ENCODE measurements at regions not wholly inside any gene's neighbourhood (a gene's known extent, or its start where the extent isn't known, plus 50 kb on each side); places are given as distances from the start of the nearest gene placed in this dataset.
A peak's percentile ranks its signal among the peaks of the same experiment; 100 is the strongest.

DNA sequence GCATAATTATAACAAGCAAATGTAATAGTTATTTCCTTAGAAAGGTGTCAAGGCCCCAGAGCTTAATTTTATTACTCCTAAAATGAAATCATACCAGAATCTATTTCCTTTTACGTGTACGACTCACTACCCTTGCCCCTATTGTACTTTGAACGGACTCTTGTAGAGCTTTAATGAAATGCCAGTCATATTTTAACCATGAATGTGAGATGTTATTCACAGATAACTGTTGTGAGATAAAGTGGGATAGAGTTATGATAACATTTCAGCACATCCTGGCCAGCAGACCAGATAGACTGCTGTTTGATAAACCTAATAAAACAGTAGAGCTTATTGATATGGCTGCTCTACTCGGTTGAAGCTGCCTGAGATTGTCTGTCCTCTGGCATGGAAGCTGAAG is 500.8 kb upstream of the PBX1 start:
- ChIA-PET CTCF (no interaction called here), POLR2A (no interaction called here)
- H3K4me3 Mint-ChIP-seq, result no peak overlapping the region

DNA sequence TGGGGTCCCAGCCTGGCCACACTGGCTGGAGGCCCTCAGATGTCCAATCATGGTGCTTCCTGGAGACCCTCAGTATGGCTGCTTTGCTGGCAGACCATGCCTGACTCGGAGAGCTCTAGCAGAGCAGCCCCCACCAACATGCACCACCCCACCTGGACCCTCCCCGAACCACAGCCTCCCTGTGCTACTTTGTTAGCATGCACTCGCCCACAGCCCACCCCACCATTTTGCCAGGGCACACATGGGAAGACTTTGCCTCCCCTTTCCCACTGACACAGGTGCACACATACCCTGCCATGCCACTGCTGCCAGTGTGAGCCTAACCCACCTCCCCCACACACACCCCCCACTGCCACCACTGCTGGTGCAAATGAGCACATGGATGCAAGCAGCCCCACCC is 497.5 kb upstream of the PBX1 start:
- Mint-ChIP-seq H3K4me1 (ENCODE audit: low read depth) (no peaks in the 10 kb centered on the region), H3K4me3 (no peak overlapping the region), H3K36me3 (no peaks in the 10 kb centered on the region), H3K27ac (no peak overlapping the region), H3K9me3 (peaks cover 10% of the 10 kb centered on the region), H3K27me3 (no peaks in the 10 kb centered on the region)
- intact Hi-C loops (cut with micrococcal nuclease), result no loop called here
- ChIA-PET CTCF (no interaction called here), POLR2A (no interaction called here)
- DNase-seq, result no peak

More for the DNA sequence above, 500.8 kb upstream of the PBX1 start:
- peaks cover 14% of the 10 kb centered on the region for H3K9me3 Mint-ChIP-seq
- DNase-seq, result no peak
- no peak overlapping the region for H3K27ac Mint-ChIP-seq
- H3K36me3 Mint-ChIP-seq, result no peaks in the 10 kb centered on the region
- intact Hi-C loops (cut with micrococcal nuclease), result no loop called here
- no peaks in the 10 kb centered on the region for H3K27me3 Mint-ChIP-seq
- H3K4me1 Mint-ChIP-seq (ENCODE audit: low read depth), result no peaks in the 10 kb centered on the region

DNA sequence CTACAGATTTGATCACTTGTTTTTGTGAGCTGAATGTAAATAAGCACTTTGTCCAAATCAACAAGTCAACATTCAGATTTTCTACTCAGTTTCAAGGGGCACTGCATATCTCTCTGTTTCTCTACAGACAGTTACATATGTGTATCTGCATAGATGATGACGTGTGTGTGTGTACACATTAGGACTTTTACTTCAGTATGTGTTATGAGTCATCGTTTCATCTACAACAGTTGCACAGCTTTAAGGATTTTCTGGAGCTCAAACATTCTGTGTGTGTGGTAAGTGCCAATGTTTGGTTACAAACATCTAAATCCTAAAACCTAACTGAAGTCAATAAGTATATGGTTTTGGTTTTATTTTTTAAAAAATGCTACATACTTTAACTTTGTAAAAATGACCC is 494.5 kb upstream of the PBX1 start:
- Mint-ChIP-seq H3K4me3 (no peak overlapping the region), H3K4me1 (ENCODE audit: low read depth) (no peaks in the 10 kb centered on the region), H3K27me3 (no peaks in the 10 kb centered on the region), H3K9me3 (peaks cover 15% of the 10 kb centered on the region), H3K36me3 (no peaks in the 10 kb centered on the region), H3K27ac (no peak overlapping the region)
- DNase-seq, result no peak
- POLR2A ChIA-PET, result no interaction called here
- intact Hi-C loops (cut with micrococcal nuclease), result no loop called here
- CTCF ChIA-PET, result no interaction called here

DNA sequence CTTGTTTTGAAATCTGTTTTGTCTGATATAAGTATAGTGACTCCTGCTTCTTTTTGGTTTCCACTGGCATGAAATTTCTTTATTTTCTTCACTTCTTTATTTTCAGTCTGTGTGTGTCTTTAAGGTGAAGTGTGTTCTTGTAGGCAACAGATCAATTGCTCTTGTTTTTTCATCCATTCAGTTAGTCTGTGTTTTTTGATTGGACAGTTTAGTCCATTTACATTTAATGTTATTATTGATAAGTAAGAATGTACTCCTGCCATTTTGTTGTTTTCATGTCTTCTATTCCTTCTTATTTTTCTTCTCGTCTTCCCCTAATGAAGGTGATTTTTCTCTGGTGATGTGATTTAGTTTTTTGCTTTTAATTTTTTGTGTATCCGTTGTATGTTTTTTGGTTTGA is 487.7 kb upstream of the PBX1 start:
- no peak overlapping the region for H3K4me3 Mint-ChIP-seq
- H3K27ac Mint-ChIP-seq, result no peak overlapping the region

DNA sequence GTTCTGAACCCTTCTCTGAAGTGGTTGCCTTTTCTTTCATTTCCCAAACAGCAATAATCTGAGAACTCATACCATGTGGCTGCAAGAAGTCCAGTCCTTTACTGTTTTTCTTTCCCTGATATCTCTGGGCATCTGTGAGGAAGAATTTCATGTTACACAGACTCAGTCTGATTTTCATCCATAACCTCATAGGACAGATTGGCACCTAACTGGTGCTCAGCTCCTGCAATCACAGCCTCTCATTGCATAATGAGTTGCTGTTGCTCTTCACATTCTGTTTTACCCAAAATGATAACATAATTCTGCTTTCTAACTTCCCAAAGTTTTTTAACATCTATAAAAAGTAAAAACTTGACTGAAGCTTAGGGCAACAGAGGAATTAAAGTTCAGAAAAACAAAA is 472.2 kb upstream of the PBX1 start:
- no peak overlapping the region for H3K4me3 Mint-ChIP-seq
- intact Hi-C loops (cut with micrococcal nuclease), result no loop called here
- peaks cover 36% of the 10 kb centered on the region for H3K9me3 Mint-ChIP-seq
- ChIA-PET POLR2A (no interaction called here), CTCF (no interaction called here)
- H3K27me3 Mint-ChIP-seq, result no peaks in the 10 kb centered on the region
- H3K27ac Mint-ChIP-seq, result no peak overlapping the region
- DNase-seq, result no peak
- no peaks in the 10 kb centered on the region for H3K36me3 Mint-ChIP-seq
- H3K4me1 Mint-ChIP-seq (ENCODE audit: low read depth), result no peaks in the 10 kb centered on the region

More for the DNA sequence above, 487.7 kb upstream of the PBX1 start:
- ChIA-PET CTCF (no interaction called here), POLR2A (no interaction called here)
- Mint-ChIP-seq H3K4me1 (ENCODE audit: low read depth) (no peaks in the 10 kb centered on the region), H3K9me3 (peaks cover 39% of the 10 kb centered on the region), H3K27me3 (no peaks in the 10 kb centered on the region), H3K36me3 (no peaks in the 10 kb centered on the region)
- intact Hi-C loops (cut with micrococcal nuclease), result no loop called here
- DNase-seq, result no peak

DNA sequence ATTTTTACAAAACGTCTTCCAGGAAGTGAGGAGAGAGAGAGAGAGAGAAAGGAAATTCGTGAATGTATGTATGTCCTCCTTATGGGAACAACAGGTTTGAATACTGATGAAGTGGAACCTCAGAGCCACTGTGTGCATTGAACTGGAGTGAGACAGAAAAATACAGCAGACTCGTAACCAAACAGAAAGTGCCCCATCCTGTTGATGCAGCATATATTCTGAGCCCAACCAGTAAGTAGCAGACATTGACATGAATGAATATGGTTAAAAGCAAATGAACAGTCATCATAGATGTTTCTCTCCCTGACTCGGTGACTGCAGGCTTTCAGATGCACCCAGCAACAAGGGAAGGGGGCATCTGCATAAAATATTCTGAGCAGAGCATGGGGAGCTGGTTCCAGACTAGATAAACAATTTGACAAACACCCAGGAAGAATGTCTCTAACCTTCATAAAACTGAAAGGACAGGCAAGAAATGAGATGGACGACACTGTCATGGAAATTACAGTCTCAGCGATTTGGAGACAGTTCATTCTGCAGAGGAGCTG is 471.0 kb upstream of the PBX1 start:
- ChIA-PET POLR2A (no interaction called here), CTCF (no interaction called here)
- Mint-ChIP-seq H3K27ac (no peak overlapping the region), H3K4me1 (ENCODE audit: low read depth) (no peaks in the 10 kb centered on the region), H3K36me3 (no peaks in the 10 kb centered on the region), H3K27me3 (no peaks in the 10 kb centered on the region), H3K4me3 (no peak overlapping the region), H3K9me3 (peaks cover 37% of the 10 kb centered on the region)
- intact Hi-C loops (cut with micrococcal nuclease), result no loop called here
- DNase-seq, result no peak

DNA sequence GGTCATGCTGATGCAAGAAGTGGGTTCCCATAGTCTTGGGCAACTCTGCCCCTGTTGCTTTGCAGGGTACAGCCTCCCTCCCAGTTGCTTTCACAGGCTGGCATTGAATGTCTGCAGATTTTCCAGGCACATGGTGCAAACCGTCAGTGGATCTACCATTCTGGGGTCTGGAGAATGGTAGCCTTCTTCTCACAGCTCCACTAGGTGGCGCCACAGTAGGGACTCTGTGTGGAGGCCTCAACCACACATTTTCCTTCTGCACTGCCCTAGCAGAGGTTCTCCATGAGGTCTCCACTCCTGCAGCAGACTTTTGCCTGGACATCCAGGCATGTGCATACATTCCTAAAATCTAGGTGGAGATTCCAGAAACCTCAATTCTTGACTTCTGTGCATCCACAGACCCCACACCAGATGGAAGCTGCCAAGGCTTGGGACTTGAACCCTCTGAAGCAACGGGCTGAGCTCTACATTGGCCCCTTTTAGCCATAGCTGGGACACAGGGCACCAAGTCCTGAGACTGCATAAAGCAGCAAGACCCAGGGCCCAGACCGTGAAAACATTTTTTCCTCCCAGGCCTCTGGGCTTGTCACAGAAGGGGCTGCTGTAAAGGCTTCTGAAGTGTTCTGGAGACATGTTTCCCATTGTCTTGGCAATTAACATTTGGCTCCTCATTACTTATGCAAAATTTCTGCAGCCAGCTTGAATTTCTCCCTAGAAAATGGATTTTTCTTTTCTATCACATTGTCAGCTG is 466.2 kb upstream of the PBX1 start:
- Mint-ChIP-seq H3K4me3 (no peak overlapping the region), H3K27me3 (no peaks in the 10 kb centered on the region), H3K9me3 (peaks cover 38% of the 10 kb centered on the region), H3K4me1 (ENCODE audit: low read depth) (no peaks in the 10 kb centered on the region), H3K27ac (no peak overlapping the region), H3K36me3 (no peaks in the 10 kb centered on the region)
- peak; percentile 17 for DNase-seq
- ChIA-PET CTCF (no interaction called here), POLR2A (no interaction called here)
- intact Hi-C loops (cut with micrococcal nuclease), result no loop called here

DNA sequence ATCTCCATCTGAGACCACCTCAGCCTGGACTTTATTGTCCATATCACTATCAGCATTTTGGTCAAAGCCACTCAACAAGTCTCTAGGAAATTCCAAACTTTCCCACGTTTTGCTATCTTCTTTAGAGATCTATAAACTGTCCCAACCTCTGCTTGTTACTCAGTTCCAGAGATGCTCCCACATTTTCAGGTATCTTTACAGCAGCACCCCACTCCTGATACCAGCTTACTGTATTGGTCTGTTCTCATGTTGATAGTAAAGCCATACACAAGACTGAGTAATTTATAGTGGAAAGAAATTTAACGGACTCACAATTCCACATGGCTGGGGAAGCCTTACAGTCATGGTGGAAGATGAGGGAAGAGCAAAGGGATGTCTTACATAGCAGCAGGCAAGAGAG is 465.4 kb upstream of the PBX1 start:
- no peak for DNase-seq
- no peak overlapping the region for H3K4me3 Mint-ChIP-seq
- intact Hi-C loops (cut with micrococcal nuclease), result no loop called here
- H3K4me1 Mint-ChIP-seq (ENCODE audit: low read depth), result no peaks in the 10 kb centered on the region
- CTCF ChIA-PET, result no interaction called here
- POLR2A ChIA-PET, result no interaction called here
- H3K9me3 Mint-ChIP-seq, result peaks cover 33% of the 10 kb centered on the region
- no peak overlapping the region for H3K27ac Mint-ChIP-seq
- H3K27me3 Mint-ChIP-seq, result no peaks in the 10 kb centered on the region
- H3K36me3 Mint-ChIP-seq, result no peaks in the 10 kb centered on the region

DNA sequence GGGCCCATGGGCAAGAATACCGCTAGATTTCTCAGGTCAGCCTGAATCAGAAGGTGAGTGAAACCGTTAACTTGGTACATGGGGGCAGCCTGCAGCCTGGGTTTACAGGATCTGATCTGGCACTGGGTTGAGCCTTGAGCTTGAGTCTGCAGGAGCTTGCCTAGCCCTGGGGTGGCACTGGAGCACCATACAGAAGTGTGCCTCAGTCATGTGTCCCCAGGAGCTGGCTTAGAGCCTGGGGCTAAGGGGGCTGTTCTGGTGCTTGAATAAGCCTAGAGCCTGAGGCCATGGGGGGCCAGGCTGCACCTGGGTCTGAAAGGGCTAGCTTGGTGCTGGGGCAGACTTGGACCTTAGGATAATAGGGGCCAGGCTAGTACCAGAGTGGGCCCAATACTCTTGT is 457.2 kb upstream of the PBX1 start:
- no peak for DNase-seq
- ChIA-PET CTCF (no interaction called here), POLR2A (no interaction called here)
- H3K4me1 Mint-ChIP-seq (ENCODE audit: low read depth), result no peaks in the 10 kb centered on the region
- H3K4me3 Mint-ChIP-seq, result no peak overlapping the region
- intact Hi-C loops (cut with micrococcal nuclease), result no loop called here
- H3K36me3 Mint-ChIP-seq, result no peaks in the 10 kb centered on the region
- peaks cover 3% of the 10 kb centered on the region for H3K9me3 Mint-ChIP-seq
- no peak overlapping the region for H3K27ac Mint-ChIP-seq
- no peaks in the 10 kb centered on the region for H3K27me3 Mint-ChIP-seq

DNA sequence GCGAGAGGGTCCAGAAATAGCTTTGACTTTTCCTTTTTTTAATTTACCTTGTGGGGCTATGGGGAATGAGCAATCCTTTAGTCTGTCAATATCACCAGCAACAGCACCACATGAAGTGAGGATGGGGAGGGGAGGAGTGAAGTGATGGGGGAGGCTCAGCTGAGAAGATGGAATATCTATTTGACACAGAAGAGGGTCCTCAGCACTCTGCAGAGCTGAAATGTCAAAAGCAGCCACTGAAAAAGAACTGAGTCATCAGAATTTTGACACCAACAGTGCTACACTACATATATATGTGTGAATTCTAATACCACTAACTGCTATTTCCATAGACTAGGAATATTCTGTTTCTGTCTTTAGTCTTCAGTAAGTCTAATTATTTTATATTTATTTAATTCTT is 427.0 kb upstream of the PBX1 start:
- no peak overlapping the region for H3K27ac Mint-ChIP-seq
- intact Hi-C loops (cut with micrococcal nuclease), result no loop called here
- H3K4me3 Mint-ChIP-seq, result no peak overlapping the region

DNA sequence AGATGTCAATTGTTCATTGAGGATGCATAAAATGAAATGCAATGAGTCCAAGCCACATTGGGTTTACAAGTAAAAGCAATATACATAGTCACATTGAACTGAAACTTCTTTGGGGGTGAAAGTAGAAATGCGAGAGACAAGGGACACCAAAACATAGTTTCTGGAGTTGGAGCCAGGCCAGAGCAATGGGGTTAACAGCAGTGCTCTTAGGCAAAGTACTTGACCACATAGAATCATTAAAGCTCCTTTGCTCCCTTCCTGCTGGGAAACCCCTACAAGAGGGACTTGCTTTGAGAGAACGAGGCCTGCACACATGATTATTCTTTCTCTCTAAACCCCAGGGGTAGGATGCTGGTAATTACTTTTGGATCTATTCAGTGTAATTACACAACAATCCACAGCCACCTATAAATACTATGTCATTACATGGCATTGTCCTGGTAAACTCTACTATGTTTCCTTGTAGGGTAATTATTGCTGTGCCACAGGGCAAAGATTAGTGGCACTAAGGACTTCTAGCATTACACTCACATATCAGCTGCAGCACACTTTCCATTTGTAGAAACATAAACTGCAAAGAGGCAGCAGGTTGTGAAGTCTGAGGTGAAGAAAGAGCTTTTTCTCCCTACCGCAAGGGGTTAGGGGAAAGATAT is 421.6 kb upstream of the PBX1 start:
- Mint-ChIP-seq H3K36me3 (no peaks in the 10 kb centered on the region), H3K9me3 (peaks cover 5% of the 10 kb centered on the region), H3K4me1 (ENCODE audit: low read depth) (no peaks in the 10 kb centered on the region), H3K27me3 (no peaks in the 10 kb centered on the region), H3K4me3 (no peak overlapping the region), H3K27ac (no peak overlapping the region)
- DNase-seq, result no peak
- ChIA-PET POLR2A (no interaction called here), CTCF (no interaction called here)
- intact Hi-C loops (cut with micrococcal nuclease), result no loop called here

More for the DNA sequence above, 427.0 kb upstream of the PBX1 start:
- H3K27me3 Mint-ChIP-seq, result no peaks in the 10 kb centered on the region
- CTCF ChIA-PET, result no interaction called here
- H3K9me3 Mint-ChIP-seq, result peaks cover 6% of the 10 kb centered on the region
- H3K4me1 Mint-ChIP-seq (ENCODE audit: low read depth), result no peaks in the 10 kb centered on the region
- POLR2A ChIA-PET, result no interaction called here
- no peaks in the 10 kb centered on the region for H3K36me3 Mint-ChIP-seq
- no peak for DNase-seq

DNA sequence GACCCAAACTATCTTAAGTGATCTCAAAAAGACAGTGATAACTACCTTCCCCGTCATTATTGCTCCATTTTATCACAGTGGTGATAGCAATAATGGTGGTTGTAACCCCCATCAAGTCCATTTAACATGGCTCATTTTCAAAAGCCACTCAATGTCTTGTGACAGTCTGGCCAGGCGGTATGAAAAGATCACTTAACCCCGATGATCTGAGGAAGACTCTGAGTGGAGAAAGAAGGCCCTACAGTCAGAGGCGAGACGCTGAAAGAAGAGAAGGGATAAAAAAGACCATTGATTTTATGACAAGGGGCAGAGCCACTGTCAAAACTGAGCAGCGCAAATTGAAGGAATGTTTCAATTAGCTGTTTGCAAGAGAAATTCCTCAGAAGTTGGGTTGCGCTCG is 417.2 kb upstream of the PBX1 start:
- peaks cover 2% of the 10 kb centered on the region for H3K9me3 Mint-ChIP-seq
- POLR2A ChIA-PET, result no interaction called here
- H3K27ac Mint-ChIP-seq, result no peak overlapping the region
- DNase-seq, result no peak
- H3K4me3 Mint-ChIP-seq, result no peak overlapping the region
- no peaks in the 10 kb centered on the region for H3K4me1 Mint-ChIP-seq (ENCODE audit: low read depth)
- CTCF ChIA-PET, result no interaction called here
- H3K27me3 Mint-ChIP-seq, result no peaks in the 10 kb centered on the region
- intact Hi-C loops (cut with micrococcal nuclease), result no loop called here
- no peaks in the 10 kb centered on the region for H3K36me3 Mint-ChIP-seq

DNA sequence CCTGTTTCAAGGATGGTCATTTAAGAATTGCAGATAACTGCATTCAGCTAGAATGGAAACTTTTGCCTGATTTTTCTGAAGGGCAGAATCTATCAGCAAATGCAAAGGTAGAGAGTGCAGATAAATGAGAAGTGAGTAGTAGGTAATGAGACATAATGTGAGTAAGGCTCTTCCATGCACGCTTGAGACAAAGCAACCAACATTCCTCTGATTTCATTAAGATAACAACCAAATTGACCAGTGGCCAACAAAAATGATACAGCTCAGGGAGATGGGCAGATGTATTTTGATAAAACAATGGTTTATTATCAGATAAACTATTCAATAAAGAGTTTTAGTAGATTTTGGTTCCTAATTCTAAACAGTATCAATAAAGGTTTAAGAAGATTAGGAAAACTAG is 404.4 kb upstream of the PBX1 start:
- intact Hi-C loops (cut with micrococcal nuclease), result no loop called here
- no peaks in the 10 kb centered on the region for H3K27me3 Mint-ChIP-seq
- no peaks in the 10 kb centered on the region for H3K36me3 Mint-ChIP-seq
- H3K4me3 Mint-ChIP-seq, result no peak overlapping the region
- ChIA-PET POLR2A (no interaction called here), CTCF (no interaction called here)
- no peaks in the 10 kb centered on the region for H3K4me1 Mint-ChIP-seq (ENCODE audit: low read depth)
- peaks cover 19% of the 10 kb centered on the region for H3K9me3 Mint-ChIP-seq
- no peak for DNase-seq
- no peak overlapping the region for H3K27ac Mint-ChIP-seq

Data from activated CD4-positive, alpha-beta memory T cell treated with anti-CD3 and anti-CD28 coated beads for 36 hours (primary cell).